Retinal pigment epithelial cell (primary cell): ENCODE measurements at regions not wholly inside any gene's neighbourhood (a gene's known extent, or its start where the extent isn't known, plus 50 kb on each side); places are given as distances from the start of the nearest gene placed in this dataset.

Source experiments
- DNase-seq: peaks from one replicate; pipeline ENCODE4 v3.0.0-alpha.2; 2010; ENCODE audit warnings: low read depth
- H3K4me3 ChIP-seq: 2 replicates; pipeline ENCODE4 v1.5.1; 2011; ENCODE audit warnings: mild to moderate bottlenecking, low read length, control low read depth, moderate library complexity
- CTCF ChIP-seq: conservative IDR thresholded peaks from 2 replicates; pipeline ENCODE4 v1.5.1; 2011; ENCODE audit warnings: low read depth, low read length, control low read depth, inconsistent platforms

GRCh38 chr18:37853706-37854105 lies 288.1 kb upstream of the CELF4 start:
- no peak for TF ChIP-seq CTCF
- no peak overlapping the region for H3K4me3 ChIP-seq
- no peak for DNase-seq

GRCh38 chr18:37852464-37852863 lies 286.9 kb upstream of the CELF4 start:
- no peak overlapping the region for H3K4me3 ChIP-seq
- no peak for DNase-seq
- TF ChIP-seq CTCF, result no peak

- DNase-seq, result no peak
- no peak overlapping the region for H3K4me3 ChIP-seq
- no peak for TF ChIP-seq CTCF
Measured at GRCh38 chr18:37847544-37847943, 281.9 kb upstream of the CELF4 start.

GRCh38 chr18:37846996-37847395 lies 281.4 kb upstream of the CELF4 start:
- no peak overlapping the region for H3K4me3 ChIP-seq
- no peak for DNase-seq
- no peak for TF ChIP-seq CTCF

- no peak overlapping the region for H3K4me3 ChIP-seq
- DNase-seq, result no peak
- TF ChIP-seq CTCF, result no peak
Measured at GRCh38 chr18:37845498-37845897, 279.9 kb upstream of the CELF4 start.

- TF ChIP-seq CTCF, result no peak
- no peak overlapping the region for H3K4me3 ChIP-seq
- DNase-seq, result no peak
Measured at GRCh38 chr18:37844209-37844970, 278.8 kb upstream of the CELF4 start.

GRCh38 chr18:37838083-37838482 lies 272.5 kb upstream of the CELF4 start:
- H3K4me3 ChIP-seq, result no peak overlapping the region
- no peak for TF ChIP-seq CTCF
- DNase-seq, result no peak
